MM.1S (cell line): ENCODE measurements at regions not wholly inside any gene's neighbourhood (a gene's known extent, or its start where the extent isn't known, plus 50 kb on each side); places are given as distances from the start of the nearest gene placed in this dataset.

Source experiments
- DNase-seq: peaks from one replicate; pipeline ENCODE4 v3.0.0-alpha.2; 2015
- H2AFZ ChIP-seq: fragments of 300-600 bp; sonication (generic); 2 replicates; pipeline ENCODE4 v1.6.0; 2016; ENCODE audit warnings: antibody characterized with exemption, low read length
- H3F3A ChIP-seq: fragments of 300-600 bp; sonication (generic); 2 replicates; pipeline ENCODE4 v1.6.1; 2016; ENCODE audit warnings: mild to moderate bottlenecking, antibody characterized with exemption, low read length, moderate library complexity, mixed read lengths; ENCODE audit not compliant: insufficient read depth
- H3K27ac ChIP-seq: fragments of 300-600 bp; sonication (generic); 2 replicates; pipeline ENCODE4 v1.5.1; 2016; ENCODE audit warnings: mild to moderate bottlenecking, low read length
- H3K27me3 ChIP-seq: fragments of 300-600 bp; sonication (generic); replicated peaks from 2 replicates; pipeline ENCODE4 v1.6.0; 2016; ENCODE audit warnings: low read length; ENCODE audit not compliant: insufficient read depth
- H3K36me3 ChIP-seq: fragments of 300-600 bp; sonication (generic); replicated peaks from 2 replicates; pipeline ENCODE4 v1.6.1; 2016; ENCODE audit warnings: mild to moderate bottlenecking, low read length, mixed read lengths; ENCODE audit not compliant: insufficient read depth
- H3K4me1 ChIP-seq: fragments of 300-600 bp; sonication (generic); 2 replicates; pipeline ENCODE4 v1.6.1; 2016; ENCODE audit warnings: low read length, mixed read lengths
- H3K4me2 ChIP-seq: fragments of 300-600 bp; sonication (generic); 2 replicates; pipeline ENCODE4 v1.6.0; 2016; ENCODE audit warnings: low read depth, low read length
- H3K4me3 ChIP-seq: fragments of 300-600 bp; sonication (generic); 2 replicates; pipeline ENCODE4 v1.5.1; 2016; ENCODE audit warnings: low read length, mixed read lengths
- H3K79me2 ChIP-seq: fragments of 300-600 bp; sonication (generic); 2 replicates; pipeline ENCODE4 v1.6.1; 2016; ENCODE audit warnings: mixed run types, low read length, mixed read lengths
- H3K9ac ChIP-seq: fragments of 300-600 bp; sonication (generic); 2 replicates; pipeline ENCODE4 v1.6.1; 2016; ENCODE audit warnings: low read length, mixed read lengths
- H3K9me2 ChIP-seq: fragments of 300-600 bp; sonication (generic); replicated peaks from 2 replicates; pipeline ENCODE4 v1.6.1; 2016; ENCODE audit warnings: mild to moderate bottlenecking, low read length, mixed read lengths; ENCODE audit not compliant: insufficient read depth
- H3K9me3 ChIP-seq: fragments of 300-600 bp; sonication (generic); replicated peaks from 2 replicates; pipeline ENCODE4 v1.6.1; 2016; ENCODE audit warnings: mild to moderate bottlenecking, low read length, mixed read lengths; ENCODE audit not compliant: insufficient read depth
- H4K20me1 ChIP-seq: fragments of 300-600 bp; sonication (generic); 2 replicates; pipeline ENCODE4 v1.6.1; 2016; ENCODE audit warnings: mild to moderate bottlenecking, low read length, moderate library complexity, mixed read lengths; ENCODE audit not compliant: insufficient read depth
- EZH2 ChIP-seq: fragments of 300-600 bp; sonication (generic); optimal IDR thresholded peaks from 2 replicates; pipeline ENCODE3; 2017; ENCODE audit warnings: low read depth, mild to moderate bottlenecking, antibody characterized with exemption, low read length, mixed read lengths
- EZH2phosphoT487 ChIP-seq: fragments of 300-600 bp; sonication (generic); IDR thresholded peaks from 2 replicates; pipeline ENCODE4 v1.6.1; 2018; ENCODE audit warnings: antibody characterized with exemption, low read length
- TF ChIP-seq, protein P1 (sequence below): fragments of 300-600 bp; sonication (generic); IDR thresholded peaks from 2 replicates; pipeline ENCODE4 v1.5.1; 2016; ENCODE audit warnings: antibody characterized with exemption, low read length, mixed read lengths

DNA sequence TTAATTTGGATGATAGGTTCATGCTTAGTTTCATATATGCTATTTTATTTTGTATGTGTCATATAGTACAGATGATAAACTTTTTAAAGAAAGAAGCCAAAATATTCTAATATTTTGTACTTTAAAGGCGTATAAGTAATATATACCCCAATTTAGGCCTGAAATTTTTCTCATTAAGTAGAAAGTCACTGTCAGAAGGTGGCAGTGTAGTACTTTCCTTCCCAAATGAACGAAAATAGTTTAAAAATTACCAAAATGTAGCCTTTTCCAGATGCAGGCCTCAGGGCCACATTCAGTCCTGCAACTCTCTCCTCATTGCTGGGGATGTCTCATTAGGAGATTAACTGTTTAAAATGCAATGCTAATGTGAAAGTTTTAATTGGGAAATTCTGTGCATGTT lies 1263.6 kb downstream of the C4orf33 start:
- Histone ChIP-seq H3K4me1 (0 out of 2 replicates have a peak, but pooled peaks cover 5% of the 10 kb centered on the region), H3K27ac (no peak overlapping the region), H3K9me3 (no peaks in the 10 kb centered on the region), H3K4me2 (no peak overlapping the region), H3K27me3 (no peaks in the 10 kb centered on the region), H3K4me3 (no peak overlapping the region), H3K79me2 (no peaks in the 10 kb centered on the region), H3K9ac (no peak overlapping the region), H3F3A (no peaks in the 10 kb centered on the region), H2AFZ (no peak overlapping the region), H4K20me1 (no peaks in the 10 kb centered on the region), H3K36me3 (no peaks in the 10 kb centered on the region), H3K9me2 (no peaks in the 10 kb centered on the region)
- no peak for TF ChIP-seq EZH2phosphoT487
- TF ChIP-seq, protein P1, sequence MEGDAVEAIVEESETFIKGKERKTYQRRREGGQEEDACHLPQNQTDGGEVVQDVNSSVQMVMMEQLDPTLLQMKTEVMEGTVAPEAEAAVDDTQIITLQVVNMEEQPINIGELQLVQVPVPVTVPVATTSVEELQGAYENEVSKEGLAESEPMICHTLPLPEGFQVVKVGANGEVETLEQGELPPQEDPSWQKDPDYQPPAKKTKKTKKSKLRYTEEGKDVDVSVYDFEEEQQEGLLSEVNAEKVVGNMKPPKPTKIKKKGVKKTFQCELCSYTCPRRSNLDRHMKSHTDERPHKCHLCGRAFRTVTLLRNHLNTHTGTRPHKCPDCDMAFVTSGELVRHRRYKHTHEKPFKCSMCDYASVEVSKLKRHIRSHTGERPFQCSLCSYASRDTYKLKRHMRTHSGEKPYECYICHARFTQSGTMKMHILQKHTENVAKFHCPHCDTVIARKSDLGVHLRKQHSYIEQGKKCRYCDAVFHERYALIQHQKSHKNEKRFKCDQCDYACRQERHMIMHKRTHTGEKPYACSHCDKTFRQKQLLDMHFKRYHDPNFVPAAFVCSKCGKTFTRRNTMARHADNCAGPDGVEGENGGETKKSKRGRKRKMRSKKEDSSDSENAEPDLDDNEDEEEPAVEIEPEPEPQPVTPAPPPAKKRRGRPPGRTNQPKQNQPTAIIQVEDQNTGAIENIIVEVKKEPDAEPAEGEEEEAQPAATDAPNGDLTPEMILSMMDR = peak; percentile 43
- no peak for DNase-seq

- Histone ChIP-seq H3K9ac (no peak overlapping the region), H3K27me3 (no peaks in the 10 kb centered on the region), H3F3A (no peaks in the 10 kb centered on the region), H3K4me2 (no peak overlapping the region), H3K4me1 (0 out of 2 replicates have a peak, but pooled peaks cover 5% of the 10 kb centered on the region), H4K20me1 (no peaks in the 10 kb centered on the region), H3K36me3 (no peaks in the 10 kb centered on the region), H3K9me2 (no peaks in the 10 kb centered on the region), H3K4me3 (no peak overlapping the region), H3K9me3 (no peaks in the 10 kb centered on the region), H2AFZ (peak overlapping the region; percentile 44; the same call in 1 of the 2 replicates), H3K27ac (peak overlapping the region; percentile 14; the same call in 1 of the 2 replicates), H3K79me2 (no peaks in the 10 kb centered on the region)
- DNase-seq = no peak
- TF ChIP-seq, protein P1 = no peak
- no peak for TF ChIP-seq EZH2phosphoT487
- TF ChIP-seq EZH2 = no peak
Observed at GRCh38 chr4:130361616-130362015, 1265.7 kb downstream of the C4orf33 start.

DNA sequence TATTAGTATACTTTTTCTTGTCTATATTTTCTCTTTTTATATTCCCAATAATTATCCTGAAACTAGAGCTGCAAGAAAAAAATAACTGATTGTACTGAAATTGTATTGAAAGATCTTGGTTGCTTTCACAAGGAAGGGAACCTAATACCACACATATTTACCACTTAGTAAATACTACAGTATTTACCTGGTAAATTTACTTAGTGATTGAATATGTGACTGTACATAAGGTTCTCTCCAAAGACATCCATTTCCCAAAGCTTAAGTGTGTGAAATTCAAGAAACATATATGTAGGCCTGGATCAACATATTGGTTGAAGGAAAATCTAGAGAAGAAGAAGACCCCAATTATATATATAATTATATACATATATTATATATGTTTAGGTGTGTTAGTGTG lies 1272.7 kb downstream of the C4orf33 start:
- H3K4me2 ChIP-seq = no peak overlapping the region
- H4K20me1 ChIP-seq = no peaks in the 10 kb centered on the region
- no peaks in the 10 kb centered on the region for H3K4me1 ChIP-seq
- no peaks in the 10 kb centered on the region for H3K9me2 ChIP-seq
- no peaks in the 10 kb centered on the region for H3K79me2 ChIP-seq
- H3K27ac ChIP-seq = no peak overlapping the region
- TF ChIP-seq, protein P1 = no peak
- TF ChIP-seq EZH2phosphoT487 = no peak
- TF ChIP-seq EZH2 = no peak
- no peak overlapping the region for H3K4me3 ChIP-seq
- DNase-seq = no peak
- no peaks in the 10 kb centered on the region for H3K36me3 ChIP-seq
- H3K9me3 ChIP-seq = no peaks in the 10 kb centered on the region
- H3K27me3 ChIP-seq = no peaks in the 10 kb centered on the region
- H3K9ac ChIP-seq = no peak overlapping the region
- no peak overlapping the region for H2AFZ ChIP-seq
- H3F3A ChIP-seq = no peaks in the 10 kb centered on the region
